SU-DHL-6 (cell line): ENCODE measurements at regions not wholly inside any gene's neighbourhood (a gene's known extent, or its start where the extent isn't known, plus 50 kb on each side); places are given as distances from the start of the nearest gene placed in this dataset.
"Not testable (repeated sequence)": the region's sequence is repeated elsewhere in the genome, so short reads cannot be mapped to it uniquely, and the experiment has no call there.

Source experiments
- H2AFZ ChIP-seq: fragments of 200-600 bp; sonication (generic); 2 replicates; pipeline ENCODE4 v1.6.1; 2014; ENCODE audit warnings: low read depth, mild to moderate bottlenecking, moderate library complexity, mixed read lengths, antibody characterized with exemption, low read length; ENCODE audit not compliant: severe bottlenecking
- H3F3A ChIP-seq: fragments of 200-600 bp; shearing (Covaris generic); 2 replicates; pipeline ENCODE4 v1.6.0; 2016; ENCODE audit warnings: antibody characterized with exemption, mild to moderate bottlenecking; ENCODE audit not compliant: insufficient read depth
- H3K27ac ChIP-seq: fragments of 200-600 bp; sonication (generic); 2 replicates; pipeline ENCODE4 v1.5.1; 2016; ENCODE audit warnings: low read depth, mild to moderate bottlenecking, low read length, moderate library complexity, mixed read lengths
- H3K27me3 ChIP-seq: fragments of 200-600 bp; sonication (generic), shearing (Covaris generic); 2 replicates; pipeline ENCODE4 v1.6.0; 2014; ENCODE audit warnings: mild to moderate bottlenecking, low read length
- H3K36me3 ChIP-seq: fragments of 200-600 bp; sonication (generic); 2 replicates; pipeline ENCODE4 v1.6.1; 2014; ENCODE audit warnings: mild to moderate bottlenecking, low read length, mixed read lengths
- H3K4me2 ChIP-seq: fragments of 300-600, 200-600 bp; shearing (Covaris generic), sonication (generic); 2 replicates; pipeline ENCODE4 v1.6.0; 2014; ENCODE audit warnings: low read length, low read depth, mild to moderate bottlenecking; ENCODE audit not compliant: poor library complexity, severe bottlenecking
- H3K4me3 ChIP-seq: fragments of 200-600 bp; sonication (generic); 2 replicates; pipeline ENCODE4 v1.5.1; 2014; ENCODE audit warnings: antibody characterized with exemption, low read length, mild to moderate bottlenecking, mixed read lengths; ENCODE audit not compliant: insufficient read depth, poor library complexity, severe bottlenecking
- H3K79me2 ChIP-seq: fragments of 200-600 bp; sonication (generic); 2 replicates; pipeline ENCODE4 v1.6.1; 2014; ENCODE audit warnings: mild to moderate bottlenecking, low read length, moderate library complexity; ENCODE audit not compliant: insufficient read depth
- H3K9ac ChIP-seq: fragments of 200-600 bp; sonication (generic); 2 replicates; pipeline ENCODE4 v1.7.0; 2014; ENCODE audit warnings: mild to moderate bottlenecking, low read length
- H3K9me2 ChIP-seq: fragments of 200-600 bp; sonication (generic); replicated peaks from 2 replicates; pipeline ENCODE4 v1.6.1; 2014; ENCODE audit warnings: low read length; ENCODE audit not compliant: insufficient read depth
- H3K9me3 ChIP-seq: fragments of 200-600 bp; sonication (generic); 2 replicates; pipeline ENCODE4 v1.6.1; 2014; ENCODE audit warnings: low read length, mixed read lengths; ENCODE audit not compliant: insufficient read depth
- H4K20me1 ChIP-seq: fragments of 200-600 bp; sonication (generic); 2 replicates; pipeline ENCODE4 v1.6.1; 2014; ENCODE audit warnings: low read depth, mild to moderate bottlenecking, antibody characterized with exemption, low read length, moderate library complexity, mixed read lengths

- H2AFZ ChIP-seq, H3F3A ChIP-seq, H3K27me3 ChIP-seq, H3K4me3 ChIP-seq, H3K79me2 ChIP-seq, H3K9me3 ChIP-seq, H3K36me3 ChIP-seq, H3K4me2 ChIP-seq, H3K27ac ChIP-seq, H4K20me1 ChIP-seq, H3K9me2 ChIP-seq, H3K9ac ChIP-seq: not testable (repeated sequence)
Measured at GRCh38 chr1:143837924-143838597, 133.7 kb downstream of the FAM72C start.

DNA sequence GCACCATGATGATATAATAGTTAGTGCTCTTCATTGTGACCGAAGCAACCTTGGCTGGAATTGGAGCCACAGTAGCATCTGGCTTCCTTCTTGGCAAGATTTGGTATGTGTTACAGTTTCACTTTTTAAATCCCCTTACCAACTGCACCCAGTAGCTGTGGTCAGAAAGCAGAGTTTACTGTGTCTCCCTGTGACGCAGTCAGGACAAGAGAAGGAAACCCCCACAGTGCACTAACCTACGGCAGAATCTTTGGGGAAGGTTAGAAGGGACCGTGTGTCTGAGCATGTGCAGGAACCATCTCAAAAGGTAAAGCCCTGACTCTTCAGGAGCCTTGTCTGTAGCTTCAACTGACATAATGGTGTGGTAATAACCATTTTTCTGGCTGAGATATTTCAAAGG is 138.4 kb downstream of the FAM72C start:
- not testable (repeated sequence) for H3K27me3 ChIP-seq, H3K9ac ChIP-seq, H3K9me3 ChIP-seq, H2AFZ ChIP-seq, H3K4me2 ChIP-seq, H3K79me2 ChIP-seq, H3K36me3 ChIP-seq, H3K4me3 ChIP-seq, H3F3A ChIP-seq, H3K27ac ChIP-seq, H3K9me2 ChIP-seq, H4K20me1 ChIP-seq

- H3K27ac ChIP-seq, H4K20me1 ChIP-seq, H3K4me3 ChIP-seq, H2AFZ ChIP-seq, H3F3A ChIP-seq, H3K27me3 ChIP-seq, H3K9ac ChIP-seq, H3K9me2 ChIP-seq, H3K4me2 ChIP-seq, H3K36me3 ChIP-seq, H3K9me3 ChIP-seq, H3K79me2 ChIP-seq: not testable (repeated sequence)
Measured at GRCh38 chr1:143832379-143832716, 139.4 kb downstream of the FAM72C start.

- H3K4me3 ChIP-seq, H3F3A ChIP-seq, H3K9ac ChIP-seq, H3K4me2 ChIP-seq, H4K20me1 ChIP-seq, H2AFZ ChIP-seq, H3K27ac ChIP-seq, H3K9me3 ChIP-seq, H3K36me3 ChIP-seq, H3K79me2 ChIP-seq, H3K9me2 ChIP-seq, H3K27me3 ChIP-seq: not testable (repeated sequence)
Measured at GRCh38 chr1:143831479-143832378, 140.1 kb downstream of the FAM72C start.

DNA sequence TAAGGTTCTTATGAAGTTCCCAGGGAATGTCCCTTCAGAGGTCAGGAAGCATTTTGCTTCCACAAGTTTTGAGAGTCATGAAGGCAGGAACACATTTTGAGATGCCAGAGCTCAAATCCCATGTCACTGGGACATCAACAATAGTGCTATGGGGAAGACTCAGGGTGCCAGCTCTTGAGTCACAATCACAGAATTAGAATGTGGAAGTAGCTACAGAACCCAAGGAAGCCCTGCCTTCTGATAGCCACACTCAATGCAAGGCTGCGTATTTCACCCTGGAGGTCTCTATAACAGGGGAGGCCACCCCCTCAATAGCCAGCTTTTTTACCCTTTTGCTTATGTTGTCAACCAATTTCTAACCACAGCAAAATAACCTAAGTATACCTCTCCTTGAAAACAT is 145.6 kb downstream of the FAM72C start:
- H3K4me2 ChIP-seq, H3K27me3 ChIP-seq, H3K79me2 ChIP-seq, H3K27ac ChIP-seq, H3K9me2 ChIP-seq, H2AFZ ChIP-seq, H4K20me1 ChIP-seq, H3K9ac ChIP-seq, H3K9me3 ChIP-seq, H3F3A ChIP-seq, H3K4me3 ChIP-seq, H3K36me3 ChIP-seq: not testable (repeated sequence)

- not testable (repeated sequence) for H3K27me3 ChIP-seq, H3K4me3 ChIP-seq, H4K20me1 ChIP-seq
Measured at GRCh38 chr1:143824266-143824665, 147.5 kb downstream of the FAM72C start.

DNA sequence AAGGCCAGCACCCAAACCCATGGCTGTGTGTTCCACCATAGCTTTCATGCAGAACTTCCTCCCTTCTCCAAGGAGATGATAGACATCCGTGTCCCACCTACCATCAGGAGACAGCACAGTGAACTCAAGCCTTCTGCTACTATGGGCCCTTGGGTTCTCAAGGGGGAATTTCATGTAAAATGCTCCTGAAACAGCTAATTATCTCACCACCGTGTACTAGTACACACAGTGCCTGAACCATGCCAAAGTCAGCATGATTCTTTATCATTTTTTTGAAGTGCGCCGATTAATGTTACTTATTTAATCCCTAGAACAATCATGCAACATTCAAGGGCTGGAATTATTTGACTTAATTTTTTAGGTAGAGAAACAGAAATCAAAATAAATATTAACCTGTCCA is 151.7 kb downstream of the FAM72C start:
- H3K4me2 ChIP-seq, H3K4me3 ChIP-seq, H2AFZ ChIP-seq, H3F3A ChIP-seq, H3K79me2 ChIP-seq, H3K36me3 ChIP-seq, H3K27ac ChIP-seq, H3K9me3 ChIP-seq, H3K9ac ChIP-seq, H3K9me2 ChIP-seq, H3K27me3 ChIP-seq, H4K20me1 ChIP-seq: not testable (repeated sequence)

More at GRCh38 chr1:143824266-143824665, 147.5 kb downstream of the FAM72C start:
- H3K27ac ChIP-seq, H3K9me2 ChIP-seq, H3K9ac ChIP-seq, H2AFZ ChIP-seq, H3K9me3 ChIP-seq, H3K36me3 ChIP-seq, H3K79me2 ChIP-seq, H3K4me2 ChIP-seq, H3F3A ChIP-seq: not testable (repeated sequence)

GRCh38 chr1:143816369-143816768 is 155.4 kb downstream of the FAM72C start:
- not testable (repeated sequence) for H3K9ac ChIP-seq, H3K4me2 ChIP-seq, H3F3A ChIP-seq, H3K9me2 ChIP-seq, H2AFZ ChIP-seq, H3K36me3 ChIP-seq, H3K27ac ChIP-seq, H3K27me3 ChIP-seq, H3K4me3 ChIP-seq, H4K20me1 ChIP-seq, H3K9me3 ChIP-seq, H3K79me2 ChIP-seq
